Type B pancreatic cell (in vitro differentiated cells): ENCODE measurements at regions not wholly inside any gene's neighbourhood (a gene's known extent, or its start where the extent isn't known, plus 50 kb on each side); places are given as distances from the start of the nearest gene placed in this dataset.

Source experiments
- DNase-seq: peaks from one replicate; pipeline ENCODE4 v3.0.0; 2021; ENCODE audit warnings: mixed read lengths; ENCODE audit not compliant: unreplicated experiment; ENCODE audit errors: extremely low spot score
- H3K27ac Mint-ChIP-seq: 2 replicates; pipeline ENCODE4 v1.8.0; 2021; ENCODE audit warnings: mild to moderate bottlenecking, mixed read lengths
- H3K27me3 Mint-ChIP-seq: 2 replicates; pipeline ENCODE4 v1.8.0; 2021; ENCODE audit warnings: mixed read lengths
- H3K36me3 Mint-ChIP-seq: 2 replicates; pipeline ENCODE4 v1.8.0; 2021; ENCODE audit warnings: mixed read lengths
- H3K4me1 Mint-ChIP-seq: one replicate; pipeline ENCODE4 v1.8.0; 2021; ENCODE audit warnings: mixed read lengths; ENCODE audit not compliant: unreplicated experiment
- H3K4me3 Mint-ChIP-seq: 2 replicates; pipeline ENCODE4 v1.8.0; 2021; ENCODE audit warnings: mild to moderate bottlenecking, mixed read lengths
- H3K9me3 Mint-ChIP-seq: 2 replicates; pipeline ENCODE4 v1.8.0; 2021; ENCODE audit warnings: mixed read lengths
- CTCF ChIP-seq: fragments of 200-600 bp; sonication (generic); conservative IDR thresholded peaks from 2 replicates; pipeline ENCODE4 v1.5.0; 2021; ENCODE audit warnings: antibody characterized with exemption, mild to moderate bottlenecking

DNA sequence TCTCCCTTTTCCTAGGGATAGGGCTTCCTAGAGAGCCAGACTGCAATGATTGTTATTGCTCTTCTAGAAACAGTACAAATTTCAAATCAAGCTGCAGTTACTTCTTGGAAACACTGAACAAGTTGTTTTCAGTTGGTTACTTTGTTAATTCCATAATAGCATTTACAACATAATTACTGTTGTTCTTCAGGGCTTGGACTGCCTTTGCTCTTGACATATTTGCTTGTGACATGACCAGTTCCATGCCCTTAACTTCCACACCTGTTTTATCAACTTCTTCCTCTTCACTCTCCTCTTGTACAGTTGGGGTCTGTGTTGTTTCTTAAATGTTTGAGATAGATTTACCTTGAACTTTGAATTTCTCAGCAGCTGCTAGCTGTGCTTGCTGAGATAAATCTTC, 104.4 kb downstream of the SEC23IP start:
- Mint-ChIP-seq H3K4me1 (no peaks in the 10 kb centered on the region), H3K27ac (no peak overlapping the region), H3K9me3 (no peaks in the 10 kb centered on the region), H3K4me3 (no peak overlapping the region), H3K27me3 (no peaks in the 10 kb centered on the region), H3K36me3 (no peaks in the 10 kb centered on the region)
- no peak for TF ChIP-seq CTCF
- no peak for DNase-seq

DNA sequence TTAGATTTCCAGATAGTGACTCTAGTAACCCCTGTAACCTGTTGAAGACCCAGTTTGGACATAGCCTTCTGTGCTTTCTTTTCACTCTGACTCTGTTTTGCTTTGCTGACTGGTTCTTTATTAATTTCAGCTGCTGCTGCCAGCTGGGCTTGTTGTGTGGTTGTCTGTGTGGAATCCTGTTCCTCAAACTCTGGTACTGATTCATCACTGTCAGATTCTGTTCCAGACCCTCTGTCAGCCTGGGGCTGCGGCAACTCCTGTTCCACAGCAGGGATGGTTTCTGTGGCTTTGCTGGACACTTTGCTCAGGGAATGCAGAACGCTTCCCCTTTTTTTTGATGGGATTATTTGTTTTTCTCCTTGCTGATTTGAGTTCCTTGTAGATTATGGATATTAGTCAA, 104.9 kb downstream of the SEC23IP start:
- no peak overlapping the region for H3K27ac Mint-ChIP-seq
- H3K4me3 Mint-ChIP-seq, result no peak overlapping the region
- no peak for TF ChIP-seq CTCF
- no peaks in the 10 kb centered on the region for H3K36me3 Mint-ChIP-seq
- H3K4me1 Mint-ChIP-seq, result no peaks in the 10 kb centered on the region
- H3K9me3 Mint-ChIP-seq, result no peaks in the 10 kb centered on the region
- H3K27me3 Mint-ChIP-seq, result no peaks in the 10 kb centered on the region
- DNase-seq, result no peak

GRCh38 chr10:120002785-120003184, 110.3 kb downstream of the SEC23IP start:
- H3K27me3 Mint-ChIP-seq, result peaks cover 9% of the 10 kb centered on the region
- no peak for TF ChIP-seq CTCF
- no peaks in the 10 kb centered on the region for H3K4me1 Mint-ChIP-seq
- no peak for DNase-seq
- H3K9me3 Mint-ChIP-seq, result no peaks in the 10 kb centered on the region
- no peaks in the 10 kb centered on the region for H3K36me3 Mint-ChIP-seq
- no peak overlapping the region for H3K4me3 Mint-ChIP-seq
- no peak overlapping the region for H3K27ac Mint-ChIP-seq

- Mint-ChIP-seq H3K27me3 (peaks cover 14% of the 10 kb centered on the region), H3K4me3 (no peak overlapping the region), H3K36me3 (no peaks in the 10 kb centered on the region), H3K27ac (no peak overlapping the region), H3K9me3 (no peaks in the 10 kb centered on the region), H3K4me1 (no peaks in the 10 kb centered on the region)
- no peak for TF ChIP-seq CTCF
- DNase-seq, result no peak
Measured at GRCh38 chr10:120005207-120006201, 113.0 kb downstream of the SEC23IP start.

- TF ChIP-seq CTCF, result no peak
Measured at GRCh38 chr10:120007261-120007660, 114.7 kb downstream of the SEC23IP start.

More at GRCh38 chr10:120007261-120007660, 114.7 kb downstream of the SEC23IP start:
- Mint-ChIP-seq H3K4me1 (no peaks in the 10 kb centered on the region), H3K27ac (no peak overlapping the region), H3K4me3 (no peak overlapping the region), H3K36me3 (no peaks in the 10 kb centered on the region), H3K27me3 (peaks cover 30% of the 10 kb centered on the region), H3K9me3 (no peaks in the 10 kb centered on the region)
- DNase-seq, result no peak
